ENCODE measurements at regions not wholly inside any gene's neighbourhood (a gene's known extent, or its start where the extent isn't known, plus 50 kb on each side); places are given as distances from the start of the nearest gene placed in this dataset.

GRCh38 chr1:220979371-220979770, 100.1 kb downstream of the HLX start:
- no peak for DNase-seq (ENCODE audit: extremely low read depth in 1 of 2, low read depth in 1 of 2)

- no peak for DNase-seq (ENCODE audit: extremely low read depth in 1 of 2, low read depth in 1 of 2)
Observed at GRCh38 chr1:220982686-220983085, 103.4 kb downstream of the HLX start.

- no peak for DNase-seq (ENCODE audit: extremely low read depth in 1 of 2, low read depth in 1 of 2)
Observed at GRCh38 chr1:220983877-220984635, 104.8 kb downstream of the HLX start.

- no peak for DNase-seq (ENCODE audit: extremely low read depth in 1 of 2, low read depth in 1 of 2)
Observed at GRCh38 chr1:220990427-220991339, 111.4 kb downstream of the HLX start.

- no peak for DNase-seq (ENCODE audit: extremely low read depth in 1 of 2, low read depth in 1 of 2)
Observed at GRCh38 chr1:220991506-220991905, 112.3 kb downstream of the HLX start.

GRCh38 chr1:220991959-220992704, 112.9 kb downstream of the HLX start:
- no peak for DNase-seq (ENCODE audit: extremely low read depth in 1 of 2, low read depth in 1 of 2)

- DNase-seq (ENCODE audit: extremely low read depth in 1 of 2, low read depth in 1 of 2): no peak
Observed at GRCh38 chr1:220992705-220993052, 113.4 kb downstream of the HLX start.

GRCh38 chr1:220994671-220995070, 115.4 kb downstream of the HLX start:
- no peak for DNase-seq (ENCODE audit: extremely low read depth in 1 of 2, low read depth in 1 of 2)

GRCh38 chr1:220997791-220998190, 118.5 kb downstream of the HLX start:
- no peak for DNase-seq (ENCODE audit: extremely low read depth in 1 of 2, low read depth in 1 of 2)

GRCh38 chr1:220999872-221000863, 120.9 kb downstream of the HLX start:
- DNase-seq (ENCODE audit: extremely low read depth in 1 of 2, low read depth in 1 of 2): no peak

GRCh38 chr1:221001167-221001566, 121.9 kb downstream of the HLX start:
- DNase-seq (ENCODE audit: extremely low read depth in 1 of 2, low read depth in 1 of 2): no peak

- no peak for DNase-seq (ENCODE audit: extremely low read depth in 1 of 2, low read depth in 1 of 2)
Observed at GRCh38 chr1:221002601-221003000, 123.4 kb downstream of the HLX start.

- DNase-seq (ENCODE audit: extremely low read depth in 1 of 2, low read depth in 1 of 2): no peak
Observed at GRCh38 chr1:221011145-221011544, 131.9 kb downstream of the HLX start.

GRCh38 chr1:221012120-221012519, 132.9 kb downstream of the HLX start:
- DNase-seq (ENCODE audit: extremely low read depth in 1 of 2, low read depth in 1 of 2): no peak

- no peak for DNase-seq (ENCODE audit: extremely low read depth in 1 of 2, low read depth in 1 of 2)
Observed at GRCh38 chr1:221013691-221014660, 134.7 kb downstream of the HLX start.

GRCh38 chr1:221015159-221015790, 136.0 kb downstream of the HLX start:
- DNase-seq (ENCODE audit: extremely low read depth in 1 of 2, low read depth in 1 of 2): no peak

GRCh38 chr1:221016751-221017150, 137.5 kb downstream of the HLX start:
- DNase-seq (ENCODE audit: extremely low read depth in 1 of 2, low read depth in 1 of 2): no peak

- no peak for DNase-seq (ENCODE audit: extremely low read depth in 1 of 2, low read depth in 1 of 2)
Observed at GRCh38 chr1:221018414-221018813, 139.2 kb downstream of the HLX start.

- no peak for DNase-seq (ENCODE audit: extremely low read depth in 1 of 2, low read depth in 1 of 2)
Observed at GRCh38 chr1:221022331-221022730, 143.1 kb downstream of the HLX start.

Measured in stimulated activated CD8-positive, alpha-beta memory T cell treated with anti-CD3 and anti-CD28 coated beads, Interleukin-7, amount 100 ng/mL, for 48 hours (primary cell).